HG02610 (cell line): ENCODE measurements at regions not wholly inside any gene's neighbourhood (a gene's known extent, or its start where the extent isn't known, plus 50 kb on each side); places are given as distances from the start of the nearest gene placed in this dataset.
"Not testable (repeated sequence)": the region's sequence is repeated elsewhere in the genome, so short reads cannot be mapped to it uniquely, and the experiment has no call there.

Source experiments
- ATAC-seq: cut with Tn5 transposase; IDR thresholded peaks from one replicate; pipeline ENCODE4 v1.9.1; 2021; ENCODE audit warnings: mild to moderate bottlenecking, moderate library complexity; ENCODE audit not compliant: unreplicated experiment

- not testable (repeated sequence) for ATAC-seq
Measured at GRCh38 chr9:115692868-115693267, 460.7 kb upstream of the PAPPA start.

GRCh38 chr9:115694014-115694413, 459.6 kb upstream of the PAPPA start:
- no peak for ATAC-seq

GRCh38 chr9:115694991-115695390, 458.6 kb upstream of the PAPPA start:
- ATAC-seq, result no peak

- ATAC-seq, result no peak
Measured at GRCh38 chr9:115712981-115713380, 440.6 kb upstream of the PAPPA start.

- ATAC-seq, result no peak
Measured at GRCh38 chr9:115715666-115716065, 437.9 kb upstream of the PAPPA start.

- no peak for ATAC-seq
Measured at GRCh38 chr9:115717298-115717697, 436.3 kb upstream of the PAPPA start.

- ATAC-seq, result no peak
Measured at GRCh38 chr9:115717711-115718173, 435.8 kb upstream of the PAPPA start.

GRCh38 chr9:115730396-115730795, 423.2 kb upstream of the PAPPA start:
- no peak for ATAC-seq

- no peak for ATAC-seq
Measured at GRCh38 chr9:115730845-115731244, 422.7 kb upstream of the PAPPA start.

- no peak for ATAC-seq
Measured at GRCh38 chr9:115733318-115734110, 420.1 kb upstream of the PAPPA start.

- no peak for ATAC-seq
Measured at GRCh38 chr9:115739096-115739875, 414.3 kb upstream of the PAPPA start.

- no peak for ATAC-seq
Measured at GRCh38 chr9:115740986-115741385, 412.6 kb upstream of the PAPPA start.

GRCh38 chr9:115743709-115744605, 409.6 kb upstream of the PAPPA start:
- ATAC-seq, result no peak

- no peak for ATAC-seq
Measured at GRCh38 chr9:115746496-115746895, 407.1 kb upstream of the PAPPA start.

GRCh38 chr9:115747731-115748130, 405.9 kb upstream of the PAPPA start:
- no peak for ATAC-seq

GRCh38 chr9:115756736-115757135, 396.9 kb upstream of the PAPPA start:
- no peak for ATAC-seq

GRCh38 chr9:115757461-115757860, 396.1 kb upstream of the PAPPA start:
- no peak for ATAC-seq

GRCh38 chr9:115758441-115758840, 395.1 kb upstream of the PAPPA start:
- ATAC-seq, result no peak

GRCh38 chr9:115759426-115759825, 394.2 kb upstream of the PAPPA start:
- no peak for ATAC-seq

- no peak for ATAC-seq
Measured at GRCh38 chr9:115764645-115765044, 388.9 kb upstream of the PAPPA start.

- no peak for ATAC-seq
Measured at GRCh38 chr9:115765060-115765459, 388.5 kb upstream of the PAPPA start.
